ENCODE measurements at regions not wholly inside any gene's neighbourhood (a gene's known extent, or its start where the extent isn't known, plus 50 kb on each side); places are given as distances from the start of the nearest gene placed in this dataset.
"Not testable (repeated sequence)": the region's sequence is repeated elsewhere in the genome, so short reads cannot be mapped to it uniquely, and the experiment has no call there.

GRCh38 chr7:76971201-76971600 lies 61.0 kb downstream of the SPDYE17 start:
- not testable (repeated sequence) for H3K27me3 Mint-ChIP-seq, H3K4me1 Mint-ChIP-seq, ATAC-seq, H3K27ac Mint-ChIP-seq, H3K9me3 Mint-ChIP-seq, DNase-seq, H3K4me3 Mint-ChIP-seq

GRCh38 chr7:76969892-76970291 lies 62.3 kb downstream of the SPDYE17 start:
- DNase-seq, H3K9me3 Mint-ChIP-seq, H3K4me3 Mint-ChIP-seq, H3K27ac Mint-ChIP-seq, ATAC-seq, H3K27me3 Mint-ChIP-seq, H3K4me1 Mint-ChIP-seq: not testable (repeated sequence)

- H3K4me1 Mint-ChIP-seq = not testable (repeated sequence)
These were observed 66.2 kb downstream of the SPDYE17 start for GRCh38 chr7:76965731-76966548.

GRCh38 chr7:76964050-76964449 lies 68.1 kb downstream of the SPDYE17 start:
- H3K4me1 Mint-ChIP-seq = not testable (repeated sequence)

More at GRCh38 chr7:76965731-76966548, 66.2 kb downstream of the SPDYE17 start:
- H3K27ac Mint-ChIP-seq, H3K9me3 Mint-ChIP-seq, DNase-seq, ATAC-seq, H3K27me3 Mint-ChIP-seq, H3K4me3 Mint-ChIP-seq: not testable (repeated sequence)

GRCh38 chr7:76963061-76963460 lies 69.1 kb downstream of the SPDYE17 start:
- H3K4me3 Mint-ChIP-seq, H3K27me3 Mint-ChIP-seq, DNase-seq, H3K9me3 Mint-ChIP-seq, ATAC-seq, H3K4me1 Mint-ChIP-seq: not testable (repeated sequence)
- peak overlapping the region in 1 of 2 donors; percentile 65 for H3K27ac Mint-ChIP-seq

More at GRCh38 chr7:76964050-76964449, 68.1 kb downstream of the SPDYE17 start:
- not testable (repeated sequence) for DNase-seq, ATAC-seq, H3K4me3 Mint-ChIP-seq, H3K9me3 Mint-ChIP-seq, H3K27me3 Mint-ChIP-seq, H3K27ac Mint-ChIP-seq

GRCh38 chr7:76960400-76960986 lies 71.7 kb downstream of the SPDYE17 start:
- peak; percentile 24 for ATAC-seq
- not testable (repeated sequence) for H3K4me1 Mint-ChIP-seq, H3K9me3 Mint-ChIP-seq, H3K27me3 Mint-ChIP-seq, H3K4me3 Mint-ChIP-seq, H3K27ac Mint-ChIP-seq, DNase-seq

GRCh38 chr7:76959573-76960399 lies 72.4 kb downstream of the SPDYE17 start:
- not testable (repeated sequence) for H3K4me1 Mint-ChIP-seq, H3K27ac Mint-ChIP-seq, H3K9me3 Mint-ChIP-seq, H3K27me3 Mint-ChIP-seq
- peak; percentile 99 for ATAC-seq
- H3K4me3 Mint-ChIP-seq = peak overlapping the region in 1 of 2 donors; percentile 54
- DNase-seq = peak in 1 of 2 donors; percentile 19

GRCh38 chr7:76956531-76956930 lies 75.6 kb downstream of the SPDYE17 start:
- H3K4me3 Mint-ChIP-seq, H3K27me3 Mint-ChIP-seq, ATAC-seq, H3K4me1 Mint-ChIP-seq, DNase-seq, H3K9me3 Mint-ChIP-seq, H3K27ac Mint-ChIP-seq: not testable (repeated sequence)

- not testable (repeated sequence) for H3K4me1 Mint-ChIP-seq, H3K4me3 Mint-ChIP-seq, H3K9me3 Mint-ChIP-seq, H3K27ac Mint-ChIP-seq, ATAC-seq, H3K27me3 Mint-ChIP-seq, DNase-seq
These were observed 77.0 kb downstream of the SPDYE17 start for GRCh38 chr7:76955124-76955523.

- H3K4me3 Mint-ChIP-seq = peak overlapping the region; percentile 38 to 42
- ATAC-seq (peak; percentile 98), DNase-seq (peak; percentile 3 to 10)
- peak overlapping the region; percentile 3 to 78 for H3K27ac Mint-ChIP-seq
- peaks cover 10% of the 10 kb centered on the region for H3K4me1 Mint-ChIP-seq
- H3K9me3 Mint-ChIP-seq, H3K27me3 Mint-ChIP-seq: not testable (repeated sequence)
These were observed 87.6 kb downstream of the SPDYE17 start for GRCh38 chr7:76944603-76945002.

GRCh38 chr7:76941809-76942765 lies 90.1 kb downstream of the SPDYE17 start:
- peaks cover 10% of the 10 kb centered on the region for H3K4me1 Mint-ChIP-seq
- not testable (repeated sequence) for H3K4me3 Mint-ChIP-seq, H3K9me3 Mint-ChIP-seq, DNase-seq, H3K27me3 Mint-ChIP-seq, H3K27ac Mint-ChIP-seq
- peak; percentile 52 for ATAC-seq

GRCh38 chr7:76937781-76938180 lies 94.4 kb downstream of the SPDYE17 start:
- not testable (repeated sequence) for H3K9me3 Mint-ChIP-seq, DNase-seq, H3K4me3 Mint-ChIP-seq, H3K27me3 Mint-ChIP-seq, H3K27ac Mint-ChIP-seq, H3K4me1 Mint-ChIP-seq, ATAC-seq

- not testable (repeated sequence) for H3K4me3 Mint-ChIP-seq, H3K27me3 Mint-ChIP-seq, DNase-seq, ATAC-seq, H3K4me1 Mint-ChIP-seq, H3K9me3 Mint-ChIP-seq
- peak overlapping the region in 1 of 2 donors; percentile 25 for H3K27ac Mint-ChIP-seq
These were observed 94.8 kb downstream of the SPDYE17 start for GRCh38 chr7:76937330-76937729.

GRCh38 chr7:76936346-76936745 lies 95.8 kb downstream of the SPDYE17 start:
- H3K27ac Mint-ChIP-seq, ATAC-seq, H3K4me1 Mint-ChIP-seq, H3K9me3 Mint-ChIP-seq, H3K4me3 Mint-ChIP-seq, H3K27me3 Mint-ChIP-seq, DNase-seq: not testable (repeated sequence)

GRCh38 chr7:76934711-76935110 lies 97.5 kb downstream of the SPDYE17 start:
- not testable (repeated sequence) for H3K4me3 Mint-ChIP-seq, H3K27me3 Mint-ChIP-seq, ATAC-seq, H3K9me3 Mint-ChIP-seq, H3K4me1 Mint-ChIP-seq, DNase-seq, H3K27ac Mint-ChIP-seq
